ENCODE measurements at regions not wholly inside any gene's neighbourhood (a gene's known extent, or its start where the extent isn't known, plus 50 kb on each side); places are given as distances from the start of the nearest gene placed in this dataset.

GRCh38 chr10:57336341-57336740, 931.4 kb downstream of the IPMK start:
- no peak for TF ChIP-seq CTCF (IDR thresholded peaks at IDR 0.05)
- TF ChIP-seq POLR2A (IDR thresholded peaks at IDR 0.05): no peak
- no peak for TF ChIP-seq EP300 (IDR thresholded peaks at IDR 0.05)

Measured in tibial nerve (tissue), 4 donors.